ENCODE measurements at regions not wholly inside any gene's neighbourhood (a gene's known extent, or its start where the extent isn't known, plus 50 kb on each side); places are given as distances from the start of the nearest gene placed in this dataset.

DNA sequence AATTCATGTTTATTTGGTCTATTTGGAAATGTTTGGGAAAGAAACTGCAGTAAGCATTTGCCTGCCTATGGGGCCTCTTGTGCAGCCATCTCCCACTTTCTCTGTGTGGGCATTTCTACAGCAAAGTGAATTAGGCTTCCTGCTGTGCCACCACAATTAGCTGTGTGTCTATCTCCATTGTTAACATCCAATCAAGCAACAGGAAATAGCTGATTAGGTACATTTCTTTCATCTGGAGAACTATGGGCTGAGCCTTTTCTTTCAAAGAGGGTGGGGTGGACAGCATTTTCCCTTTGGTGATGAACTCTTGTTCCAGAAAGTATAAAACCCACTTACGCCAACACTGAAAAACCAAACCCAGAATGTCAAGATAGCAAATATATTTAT lies 640.0 kb downstream of the ACTR3B start:
- TF ChIP-seq, protein P1, sequence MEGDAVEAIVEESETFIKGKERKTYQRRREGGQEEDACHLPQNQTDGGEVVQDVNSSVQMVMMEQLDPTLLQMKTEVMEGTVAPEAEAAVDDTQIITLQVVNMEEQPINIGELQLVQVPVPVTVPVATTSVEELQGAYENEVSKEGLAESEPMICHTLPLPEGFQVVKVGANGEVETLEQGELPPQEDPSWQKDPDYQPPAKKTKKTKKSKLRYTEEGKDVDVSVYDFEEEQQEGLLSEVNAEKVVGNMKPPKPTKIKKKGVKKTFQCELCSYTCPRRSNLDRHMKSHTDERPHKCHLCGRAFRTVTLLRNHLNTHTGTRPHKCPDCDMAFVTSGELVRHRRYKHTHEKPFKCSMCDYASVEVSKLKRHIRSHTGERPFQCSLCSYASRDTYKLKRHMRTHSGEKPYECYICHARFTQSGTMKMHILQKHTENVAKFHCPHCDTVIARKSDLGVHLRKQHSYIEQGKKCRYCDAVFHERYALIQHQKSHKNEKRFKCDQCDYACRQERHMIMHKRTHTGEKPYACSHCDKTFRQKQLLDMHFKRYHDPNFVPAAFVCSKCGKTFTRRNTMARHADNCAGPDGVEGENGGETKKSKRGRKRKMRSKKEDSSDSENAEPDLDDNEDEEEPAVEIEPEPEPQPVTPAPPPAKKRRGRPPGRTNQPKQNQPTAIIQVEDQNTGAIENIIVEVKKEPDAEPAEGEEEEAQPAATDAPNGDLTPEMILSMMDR (IDR thresholded peaks at IDR 0.05; ENCODE audit: low read depth, low read length, missing input control): no peak
- no peak for TF ChIP-seq RAD21 (IDR thresholded peaks at IDR 0.05)
- no peak for TF ChIP-seq GABPA (IDR thresholded peaks at IDR 0.05 in 1 of 2, conservative IDR thresholded peaks at IDR 0.05 in 1 of 2)
- TF ChIP-seq, protein P2, sequence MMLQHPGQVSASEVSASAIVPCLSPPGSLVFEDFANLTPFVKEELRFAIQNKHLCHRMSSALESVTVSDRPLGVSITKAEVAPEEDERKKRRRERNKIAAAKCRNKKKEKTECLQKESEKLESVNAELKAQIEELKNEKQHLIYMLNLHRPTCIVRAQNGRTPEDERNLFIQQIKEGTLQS (IDR thresholded peaks at IDR 0.05): no peak
- TF ChIP-seq, protein P3, sequence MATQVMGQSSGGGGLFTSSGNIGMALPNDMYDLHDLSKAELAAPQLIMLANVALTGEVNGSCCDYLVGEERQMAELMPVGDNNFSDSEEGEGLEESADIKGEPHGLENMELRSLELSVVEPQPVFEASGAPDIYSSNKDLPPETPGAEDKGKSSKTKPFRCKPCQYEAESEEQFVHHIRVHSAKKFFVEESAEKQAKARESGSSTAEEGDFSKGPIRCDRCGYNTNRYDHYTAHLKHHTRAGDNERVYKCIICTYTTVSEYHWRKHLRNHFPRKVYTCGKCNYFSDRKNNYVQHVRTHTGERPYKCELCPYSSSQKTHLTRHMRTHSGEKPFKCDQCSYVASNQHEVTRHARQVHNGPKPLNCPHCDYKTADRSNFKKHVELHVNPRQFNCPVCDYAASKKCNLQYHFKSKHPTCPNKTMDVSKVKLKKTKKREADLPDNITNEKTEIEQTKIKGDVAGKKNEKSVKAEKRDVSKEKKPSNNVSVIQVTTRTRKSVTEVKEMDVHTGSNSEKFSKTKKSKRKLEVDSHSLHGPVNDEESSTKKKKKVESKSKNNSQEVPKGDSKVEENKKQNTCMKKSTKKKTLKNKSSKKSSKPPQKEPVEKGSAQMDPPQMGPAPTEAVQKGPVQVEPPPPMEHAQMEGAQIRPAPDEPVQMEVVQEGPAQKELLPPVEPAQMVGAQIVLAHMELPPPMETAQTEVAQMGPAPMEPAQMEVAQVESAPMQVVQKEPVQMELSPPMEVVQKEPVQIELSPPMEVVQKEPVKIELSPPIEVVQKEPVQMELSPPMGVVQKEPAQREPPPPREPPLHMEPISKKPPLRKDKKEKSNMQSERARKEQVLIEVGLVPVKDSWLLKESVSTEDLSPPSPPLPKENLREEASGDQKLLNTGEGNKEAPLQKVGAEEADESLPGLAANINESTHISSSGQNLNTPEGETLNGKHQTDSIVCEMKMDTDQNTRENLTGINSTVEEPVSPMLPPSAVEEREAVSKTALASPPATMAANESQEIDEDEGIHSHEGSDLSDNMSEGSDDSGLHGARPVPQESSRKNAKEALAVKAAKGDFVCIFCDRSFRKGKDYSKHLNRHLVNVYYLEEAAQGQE (IDR thresholded peaks at IDR 0.05): no peak
- no peak for TF ChIP-seq YY1 (IDR thresholded peaks at IDR 0.05)
- TF ChIP-seq TAF1 (conservative IDR thresholded peaks at IDR 0.05): no peak
- TF ChIP-seq, protein P4, sequence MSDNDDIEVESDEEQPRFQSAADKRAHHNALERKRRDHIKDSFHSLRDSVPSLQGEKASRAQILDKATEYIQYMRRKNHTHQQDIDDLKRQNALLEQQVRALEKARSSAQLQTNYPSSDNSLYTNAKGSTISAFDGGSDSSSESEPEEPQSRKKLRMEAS (IDR thresholded peaks at IDR 0.05): no peak
- TF ChIP-seq JUND (IDR thresholded peaks at IDR 0.05): no peak
- TF ChIP-seq, protein P5, sequence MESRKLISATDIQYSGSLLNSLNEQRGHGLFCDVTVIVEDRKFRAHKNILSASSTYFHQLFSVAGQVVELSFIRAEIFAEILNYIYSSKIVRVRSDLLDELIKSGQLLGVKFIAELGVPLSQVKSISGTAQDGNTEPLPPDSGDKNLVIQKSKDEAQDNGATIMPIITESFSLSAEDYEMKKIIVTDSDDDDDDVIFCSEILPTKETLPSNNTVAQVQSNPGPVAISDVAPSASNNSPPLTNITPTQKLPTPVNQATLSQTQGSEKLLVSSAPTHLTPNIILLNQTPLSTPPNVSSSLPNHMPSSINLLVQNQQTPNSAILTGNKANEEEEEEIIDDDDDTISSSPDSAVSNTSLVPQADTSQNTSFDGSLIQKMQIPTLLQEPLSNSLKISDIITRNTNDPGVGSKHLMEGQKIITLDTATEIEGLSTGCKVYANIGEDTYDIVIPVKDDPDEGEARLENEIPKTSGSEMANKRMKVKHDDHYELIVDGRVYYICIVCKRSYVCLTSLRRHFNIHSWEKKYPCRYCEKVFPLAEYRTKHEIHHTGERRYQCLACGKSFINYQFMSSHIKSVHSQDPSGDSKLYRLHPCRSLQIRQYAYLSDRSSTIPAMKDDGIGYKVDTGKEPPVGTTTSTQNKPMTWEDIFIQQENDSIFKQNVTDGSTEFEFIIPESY (IDR thresholded peaks at IDR 0.05): no peak
- TF ChIP-seq RXRA (IDR thresholded peaks at IDR 0.05): no peak
- TF ChIP-seq SP1 (IDR thresholded peaks at IDR 0.05): no peak
- TF ChIP-seq FOXA1 (IDR thresholded peaks at IDR 0.05): no peak
- no peak for TF ChIP-seq FOXA2 (IDR thresholded peaks at IDR 0.05)

All from liver (tissue), 3 donors.